ENCODE measurements at regions not wholly inside any gene's neighbourhood (a gene's known extent, or its start where the extent isn't known, plus 50 kb on each side); places are given as distances from the start of the nearest gene placed in this dataset.
"Not testable (repeated sequence)": the region's sequence is repeated elsewhere in the genome, so short reads cannot be mapped to it uniquely, and the experiment has no call there.

GRCh38 chr5:51162245-51162644 lies 221.0 kb upstream of the ISL1 start:
- no peak for DNase-seq (ENCODE audit: low read depth in 2 of 2)

- DNase-seq (ENCODE audit: low read depth in 2 of 2) = not testable (repeated sequence)
Measured at GRCh38 chr5:51165621-51166020, 217.6 kb upstream of the ISL1 start.

DNA sequence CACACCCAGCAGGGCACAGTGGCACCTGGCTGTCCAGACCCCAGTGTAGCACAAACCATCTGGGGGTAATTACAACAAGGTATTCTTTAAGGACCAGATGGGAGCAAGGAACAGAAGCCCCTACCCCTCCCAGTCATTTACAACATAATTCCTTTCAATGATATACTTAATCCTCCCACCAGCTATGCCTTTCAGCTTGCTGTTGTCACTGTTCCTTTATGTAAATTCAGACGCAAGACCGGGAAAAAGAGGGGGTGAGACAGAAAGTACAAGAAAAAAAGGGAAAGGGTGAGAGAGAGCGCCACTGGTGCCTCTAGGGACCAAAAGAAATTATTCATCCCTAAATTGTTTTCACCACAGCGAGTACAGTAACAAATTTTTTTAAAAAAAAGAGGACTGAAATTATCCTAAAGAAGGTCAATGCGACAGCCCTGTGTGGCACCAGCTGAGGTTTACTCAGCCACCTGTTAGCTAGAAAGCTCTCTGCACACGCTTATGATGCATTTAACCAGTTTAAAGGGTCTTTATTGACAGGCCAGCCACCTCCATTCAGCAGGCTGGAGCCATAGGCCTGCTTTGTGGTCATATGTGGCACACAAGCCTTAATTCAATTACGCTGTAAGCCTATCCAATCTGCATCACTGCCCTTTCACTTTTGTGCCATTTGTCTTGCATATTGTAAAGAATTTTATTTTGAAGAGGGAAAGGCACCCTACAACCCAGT lies 210.2 kb upstream of the ISL1 start:
- no peak for DNase-seq (ENCODE audit: low read depth in 2 of 2)

DNA sequence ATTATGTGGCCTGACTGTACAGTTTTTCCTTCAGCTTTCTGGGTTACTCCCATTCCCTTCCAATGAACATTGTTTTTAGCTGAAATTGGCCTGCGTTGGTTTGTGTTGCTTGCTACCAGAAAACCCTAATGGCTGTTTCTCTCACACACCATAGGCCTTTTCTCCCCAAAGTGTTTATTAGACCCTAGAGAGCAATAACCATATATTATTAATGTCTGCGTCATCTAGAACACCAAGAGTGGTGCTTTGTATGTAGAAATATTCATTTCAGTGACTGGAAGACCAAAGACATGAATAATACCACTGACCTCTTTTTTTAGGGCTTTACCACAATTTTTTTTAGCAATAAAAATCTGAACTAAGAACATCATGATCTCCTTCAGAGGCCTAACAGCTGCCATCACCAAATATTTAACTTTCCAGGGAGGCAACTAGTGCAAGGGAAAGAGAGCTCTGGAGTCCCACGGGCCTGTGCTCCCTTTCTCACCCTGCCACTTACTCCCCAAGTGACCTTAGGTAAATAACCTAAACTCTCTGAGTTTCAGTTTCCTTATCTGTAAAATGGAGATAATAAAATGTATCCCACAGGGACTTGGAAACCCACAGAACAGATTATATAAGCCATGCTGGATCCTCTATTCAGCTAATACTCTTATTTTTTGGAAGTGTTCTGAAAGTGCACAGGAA lies 201.9 kb upstream of the ISL1 start:
- DNase-seq (ENCODE audit: low read depth in 2 of 2) = no peak

DNA sequence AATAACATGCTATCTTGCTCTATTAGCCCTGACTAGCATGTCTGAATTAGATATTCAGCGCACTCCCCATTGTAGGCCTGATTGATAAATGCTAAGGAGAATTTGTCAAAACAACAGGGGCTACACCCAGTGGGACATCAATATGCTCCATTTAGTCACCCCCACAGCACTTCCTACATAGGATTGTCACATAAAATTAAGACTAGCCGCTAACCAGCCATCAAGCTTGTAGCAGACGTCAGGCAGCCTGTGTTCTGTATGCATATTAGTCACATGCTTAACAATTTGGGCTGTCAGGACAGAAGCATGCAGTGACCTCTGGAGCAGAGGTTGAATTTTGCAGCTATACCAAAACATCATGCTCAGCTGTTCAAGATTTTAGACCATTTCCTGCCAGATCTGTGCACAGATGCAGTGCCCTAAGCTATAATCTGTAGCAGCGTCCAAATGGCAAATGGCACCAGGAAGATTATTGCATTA lies 197.4 kb upstream of the ISL1 start:
- DNase-seq (ENCODE audit: low read depth in 2 of 2) = no peak

- no peak for DNase-seq (ENCODE audit: low read depth in 2 of 2)
Measured at GRCh38 chr5:51188001-51188591, 195.2 kb upstream of the ISL1 start.

DNA sequence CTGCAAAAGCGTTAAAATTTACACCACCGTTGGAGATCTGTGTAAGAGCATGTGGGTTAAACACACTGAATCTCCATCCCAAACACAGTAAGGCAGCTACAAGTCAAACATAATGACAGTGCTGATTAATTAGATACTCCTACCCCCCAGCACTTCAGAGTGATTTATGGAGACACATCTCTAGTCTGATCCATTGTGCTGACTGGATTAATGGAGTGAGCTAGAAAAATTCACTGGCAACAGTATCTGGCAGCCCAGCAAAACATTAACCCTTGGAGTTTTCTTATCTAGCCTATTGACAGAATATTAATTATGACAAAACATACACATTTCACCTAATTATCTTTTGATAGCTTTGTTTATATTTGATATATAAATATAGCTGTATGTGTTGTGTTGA lies 188.6 kb upstream of the ISL1 start:
- DNase-seq (ENCODE audit: low read depth in 2 of 2) = no peak

DNA sequence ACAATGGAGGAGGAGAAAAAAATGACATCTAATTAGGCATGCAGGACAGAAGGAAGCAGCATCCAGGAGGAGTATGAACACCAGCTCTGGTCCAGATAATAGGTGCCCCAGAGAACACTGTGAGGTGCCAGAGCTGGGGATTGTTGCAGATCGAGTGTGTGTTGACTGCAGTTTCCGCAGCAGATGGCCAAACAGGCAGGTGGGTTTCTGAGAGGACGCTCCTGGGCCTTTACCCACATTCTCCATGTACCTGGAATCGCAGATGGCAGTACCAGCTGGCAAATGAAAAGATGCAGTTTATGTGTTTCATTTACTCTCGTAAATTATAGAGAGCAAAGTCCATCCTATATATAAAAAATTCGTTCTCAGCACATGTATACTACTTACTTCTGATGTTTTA lies 182.2 kb upstream of the ISL1 start:
- no peak for DNase-seq (ENCODE audit: low read depth in 2 of 2)

- DNase-seq (ENCODE audit: low read depth in 2 of 2) = no peak
Measured at GRCh38 chr5:51201708-51202107, 181.5 kb upstream of the ISL1 start.

DNA sequence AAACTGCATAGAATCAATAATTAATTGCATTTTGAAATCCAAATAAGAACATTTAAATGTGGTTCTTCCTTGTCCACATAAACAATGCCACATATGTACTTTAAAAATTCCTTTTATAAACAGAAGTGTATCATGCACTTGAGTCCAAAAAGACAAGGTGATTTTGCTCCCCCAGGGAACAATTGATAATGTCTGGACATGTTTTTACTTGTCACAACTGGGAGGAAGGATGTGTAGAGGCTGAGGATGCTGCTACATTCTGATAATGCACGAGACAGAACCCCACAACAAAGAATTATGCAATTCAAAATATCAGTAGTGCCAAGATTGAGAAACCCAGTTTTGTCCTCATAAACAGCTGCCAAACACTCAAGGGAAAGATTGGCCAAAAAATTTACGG lies 181.1 kb upstream of the ISL1 start:
- no peak for DNase-seq (ENCODE audit: low read depth in 2 of 2)

GRCh38 chr5:51203598-51203997 lies 179.7 kb upstream of the ISL1 start:
- DNase-seq (ENCODE audit: low read depth in 2 of 2) = no peak

GRCh38 chr5:51208296-51208695 lies 175.0 kb upstream of the ISL1 start:
- DNase-seq (ENCODE audit: low read depth in 2 of 2) = no peak

GRCh38 chr5:51214746-51215145 lies 168.5 kb upstream of the ISL1 start:
- DNase-seq (ENCODE audit: low read depth in 2 of 2) = no peak

DNA sequence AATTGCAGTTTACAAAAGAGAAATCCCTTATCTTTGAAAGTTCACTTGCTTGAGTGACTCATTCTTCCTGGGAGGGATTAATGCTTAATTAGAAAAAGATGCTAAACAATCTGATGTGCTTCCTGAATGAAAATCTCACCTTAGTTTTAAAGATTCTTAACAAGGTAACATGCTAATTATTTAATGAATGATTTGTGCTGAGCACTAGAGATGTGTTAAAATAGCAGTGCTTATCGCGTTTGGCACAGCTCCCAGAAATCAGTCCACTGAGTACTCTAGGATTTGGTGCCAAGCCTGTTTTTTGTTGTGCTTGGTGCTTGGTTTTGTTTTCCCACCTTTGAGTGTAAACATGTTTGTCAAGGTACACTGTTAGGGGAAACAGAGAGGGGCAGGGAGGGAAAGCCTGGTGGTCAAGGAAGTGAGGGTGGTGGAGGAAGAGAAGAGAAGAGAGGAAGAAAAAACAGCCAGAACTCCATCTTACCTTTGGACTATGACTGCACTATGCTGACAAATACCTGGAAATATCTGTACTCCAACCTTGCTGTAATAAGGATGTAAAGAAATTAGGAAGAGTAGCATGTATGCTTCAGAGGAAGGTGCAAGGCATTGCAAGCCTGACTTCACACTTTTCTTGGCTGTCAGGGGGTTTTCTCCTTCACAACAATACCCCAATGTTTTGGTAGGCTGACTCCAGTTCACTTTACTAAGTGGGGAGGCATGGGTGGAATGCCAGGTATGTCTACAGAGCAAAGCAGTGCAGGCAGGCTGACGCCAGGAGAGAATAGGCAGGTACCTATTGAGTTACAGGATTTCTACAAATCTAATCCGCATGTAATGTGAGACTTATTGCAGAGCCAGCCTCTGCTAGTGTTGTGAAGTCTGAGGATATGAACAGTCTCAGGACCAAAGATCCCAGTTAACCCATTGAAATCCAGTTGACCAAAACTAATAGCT lies 157.2 kb upstream of the ISL1 start:
- no peak for DNase-seq (ENCODE audit: low read depth in 2 of 2)

GRCh38 chr5:51227963-51228470 lies 155.2 kb upstream of the ISL1 start:
- no peak for DNase-seq (ENCODE audit: low read depth in 2 of 2)

DNA sequence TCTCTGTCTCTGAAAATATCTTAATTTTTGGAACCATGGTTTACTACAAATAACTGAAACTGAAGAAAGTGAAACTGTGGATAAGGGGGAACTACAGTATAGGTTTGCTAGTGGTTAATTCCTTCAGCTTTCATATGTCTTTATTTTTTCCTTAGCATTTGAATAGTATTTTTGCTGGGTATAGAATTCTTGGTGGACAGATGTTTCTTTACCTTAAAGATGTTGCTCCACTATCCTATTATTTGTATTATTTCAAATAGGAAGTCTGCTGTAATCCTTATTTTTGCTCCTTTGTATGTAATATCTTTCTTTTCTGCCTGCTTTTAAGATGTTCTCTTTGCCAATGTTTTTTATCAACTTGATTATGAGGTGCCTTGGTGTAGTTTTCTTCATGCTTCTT lies 152.9 kb upstream of the ISL1 start:
- DNase-seq (ENCODE audit: low read depth in 2 of 2) = no peak

DNA sequence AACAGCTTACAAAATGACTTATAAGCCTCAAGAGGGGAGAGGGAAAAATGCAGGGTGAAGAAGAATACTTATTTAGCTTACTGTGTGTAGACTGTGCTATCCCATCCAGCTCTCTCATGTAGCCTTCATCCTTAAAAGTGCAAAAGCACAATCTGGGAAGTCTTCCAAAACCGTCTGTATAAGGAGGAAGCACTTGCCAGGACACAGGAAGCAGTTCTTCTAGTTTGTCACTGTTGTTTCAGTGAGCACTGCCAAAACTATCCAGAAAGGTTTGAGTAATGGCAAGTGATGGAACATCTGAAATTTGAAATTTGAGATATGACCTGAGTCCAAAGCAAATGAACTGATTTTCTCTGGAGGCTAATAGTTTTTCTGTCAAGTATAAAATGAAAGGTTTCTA lies 140.8 kb upstream of the ISL1 start:
- DNase-seq (ENCODE audit: low read depth in 2 of 2) = no peak

DNA sequence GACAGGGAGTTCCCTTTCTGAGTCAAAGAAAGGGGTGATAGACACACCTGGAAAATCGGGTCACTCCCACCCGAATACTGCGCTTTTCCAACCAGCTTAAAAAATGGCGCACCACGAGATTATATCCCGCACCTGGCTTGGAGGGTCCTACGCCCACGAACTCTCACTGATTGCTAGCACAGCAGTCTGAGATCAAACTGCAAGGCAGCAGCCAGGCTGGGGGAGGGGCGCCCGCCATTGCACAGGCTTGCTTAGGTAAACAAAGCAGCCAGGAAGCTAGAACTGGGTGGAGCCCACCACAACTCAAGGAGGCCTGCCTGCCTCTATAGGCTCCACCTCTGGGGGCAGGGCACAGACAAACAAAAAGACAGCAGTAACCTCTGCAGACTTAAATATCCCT lies 132.3 kb upstream of the ISL1 start:
- DNase-seq (ENCODE audit: low read depth in 2 of 2) = not testable (repeated sequence)

GRCh38 chr5:51271261-51271660 lies 112.0 kb upstream of the ISL1 start:
- no peak for DNase-seq (ENCODE audit: low read depth in 2 of 2)

DNA sequence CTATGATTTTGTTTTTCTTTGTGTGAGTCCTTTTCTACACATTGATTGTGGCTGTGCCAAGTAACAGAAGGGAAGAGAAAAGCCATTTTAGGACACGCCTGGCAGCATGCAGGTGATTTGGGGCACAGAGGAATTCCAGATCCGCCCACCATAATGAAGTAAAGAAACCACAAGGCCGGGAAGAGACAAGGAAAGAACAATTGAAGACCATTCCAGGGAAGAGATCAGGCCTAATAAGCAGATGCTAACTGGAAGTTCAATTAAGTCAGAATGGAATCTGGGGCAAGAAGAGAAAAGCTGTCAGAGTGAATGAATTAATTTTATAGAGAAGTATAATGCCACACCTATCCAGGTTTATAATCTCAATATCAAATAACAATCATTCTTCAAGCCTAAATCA lies 110.2 kb upstream of the ISL1 start:
- no peak for DNase-seq (ENCODE audit: low read depth in 2 of 2)

DNA sequence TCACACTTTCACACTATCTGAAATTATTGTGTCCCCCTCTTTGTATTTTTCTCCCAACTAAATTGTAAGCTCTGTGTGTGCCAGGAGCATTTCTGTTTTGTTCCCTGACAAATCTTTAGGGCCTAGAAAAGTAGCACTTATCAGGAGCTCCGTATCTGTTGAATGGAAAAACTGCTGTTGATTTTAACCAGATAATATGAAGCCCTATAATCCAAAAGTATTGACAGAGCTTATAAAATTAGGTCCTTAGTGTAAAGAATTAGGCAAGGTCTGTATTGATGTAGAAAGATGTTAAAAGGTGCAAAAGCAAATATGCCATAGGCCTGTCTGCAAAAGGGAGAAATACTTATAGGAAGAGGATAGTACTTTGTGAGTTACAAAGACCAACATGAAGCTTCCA lies 109.4 kb upstream of the ISL1 start:
- no peak for DNase-seq (ENCODE audit: low read depth in 2 of 2)

- DNase-seq (ENCODE audit: low read depth in 2 of 2) = no peak
Measured at GRCh38 chr5:51275428-51275827, 107.8 kb upstream of the ISL1 start.

Data from activated CD8-positive, alpha-beta memory T cell treated with anti-CD3 and anti-CD28 coated beads for 4 hours (primary cell).